ENCODE measurements at regions not wholly inside any gene's neighbourhood (a gene's known extent, or its start where the extent isn't known, plus 50 kb on each side); places are given as distances from the start of the nearest gene placed in this dataset.

DNA sequence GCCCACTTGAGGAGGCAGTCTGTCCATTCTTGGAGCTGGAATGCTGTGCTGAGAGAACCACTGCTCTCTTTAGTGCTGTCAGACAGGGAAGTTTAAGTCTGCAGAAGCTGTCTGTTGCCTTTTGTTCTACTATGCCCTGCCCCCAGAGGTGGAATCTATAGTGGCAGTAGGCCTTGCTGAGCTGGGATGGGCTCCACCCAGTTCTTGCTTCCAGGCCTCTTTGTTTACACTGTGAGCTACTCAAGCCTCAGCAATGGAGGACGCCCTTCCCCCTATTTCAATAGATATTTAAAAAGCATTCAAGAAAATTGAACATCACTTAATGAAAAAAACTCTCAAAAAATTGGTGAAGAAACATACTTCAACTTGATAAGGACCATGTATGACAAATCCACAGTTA is 313.5 kb downstream of the PHKB start:
- no peak for TF ChIP-seq CTCF (IDR thresholded peaks at IDR 0.05; ENCODE audit: partially characterized antibody, unreplicated experiment)
- H3K27me3 Mint-ChIP-seq (ENCODE audit: unreplicated experiment) = no peaks in the 10 kb centered on the region
- no peak for DNase-seq
- no peak overlapping the region for H3K4me3 Mint-ChIP-seq (ENCODE audit: unreplicated experiment)
- no peaks in the 10 kb centered on the region for H3K36me3 Mint-ChIP-seq (ENCODE audit: unreplicated experiment)
- H3K4me1 Mint-ChIP-seq (ENCODE audit: low read depth, unreplicated experiment) = no peaks in the 10 kb centered on the region
- H3K27ac Mint-ChIP-seq (ENCODE audit: unreplicated experiment) = no peak overlapping the region
- H3K9me3 Mint-ChIP-seq (ENCODE audit: unreplicated experiment) = peaks cover 7% of the 10 kb centered on the region

DNA sequence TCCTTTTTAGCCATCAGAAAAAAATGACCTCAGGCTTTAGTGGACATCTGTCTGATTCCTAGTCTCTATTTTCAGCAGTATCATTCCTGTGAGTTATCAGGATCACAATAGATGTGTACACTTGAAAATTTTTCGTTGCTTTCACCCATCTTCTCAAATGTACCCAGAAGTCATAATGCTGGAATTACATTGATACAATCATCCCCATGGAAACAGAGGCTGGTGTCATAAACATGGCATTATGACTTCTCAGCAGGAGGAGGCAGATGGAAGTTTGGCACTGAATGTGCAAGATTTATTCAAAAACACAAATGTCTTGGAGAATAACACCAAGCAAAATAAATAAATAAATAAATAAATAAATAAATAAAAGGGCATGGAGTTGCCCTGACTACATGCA is 292.5 kb downstream of the PHKB start:
- no peaks in the 10 kb centered on the region for H3K9me3 Mint-ChIP-seq (ENCODE audit: unreplicated experiment)
- no peaks in the 10 kb centered on the region for H3K4me1 Mint-ChIP-seq (ENCODE audit: low read depth, unreplicated experiment)
- no peaks in the 10 kb centered on the region for H3K36me3 Mint-ChIP-seq (ENCODE audit: unreplicated experiment)
- no peak for TF ChIP-seq CTCF (IDR thresholded peaks at IDR 0.05; ENCODE audit: partially characterized antibody, unreplicated experiment)
- H3K4me3 Mint-ChIP-seq (ENCODE audit: unreplicated experiment) = no peak overlapping the region
- no peak for DNase-seq
- no peaks in the 10 kb centered on the region for H3K27me3 Mint-ChIP-seq (ENCODE audit: unreplicated experiment)
- H3K27ac Mint-ChIP-seq (ENCODE audit: unreplicated experiment) = no peak overlapping the region

All from glutamatergic neuron (in vitro differentiated cells).